Heart right ventricle (tissue), 16 donors: ENCODE measurements at regions not wholly inside any gene's neighbourhood (a gene's known extent, or its start where the extent isn't known, plus 50 kb on each side); places are given as distances from the start of the nearest gene placed in this dataset.
"Not testable (repeated sequence)": the region's sequence is repeated elsewhere in the genome, so short reads cannot be mapped to it uniquely, and the experiment has no call there.

Source experiments
- ATAC-seq, 8 donors: fragments of 200-7000 bp; cut with Tn5 transposase; one replicate each; pipeline ENCODE4 v1.9.1; 2020; ENCODE audit warnings: mild to moderate bottlenecking in 8 of 8, moderate library complexity in 8 of 8, moderate number of reproducible peaks in 1 of 8
- DNase-seq, 2 donors: peaks; one replicate each; pipeline ENCODE4 v3.0.0-alpha.2; 2020
- H3K27ac ChIP-seq, 10 donors: fragments of 200-600 bp; sonication (generic) in 2 of 10; one replicate each; pipeline versions ENCODE4 v1.5.0 to v1.8.0; 2020 to 2022; ENCODE audit warnings: mild to moderate bottlenecking in 3 of 10
- H3K27me3 ChIP-seq, 7 donors: fragments of 200-600 bp; one replicate each; pipeline ENCODE4 v1.8.0; 2021 to 2022; ENCODE audit warnings: mild to moderate bottlenecking in 2 of 7
- H3K36me3 ChIP-seq, 9 donors: fragments of 200-600 bp; sonication (generic) in 1 of 9; one replicate each; pipeline versions ENCODE4 v1.5.0 to v1.8.0; 2020 to 2022; ENCODE audit warnings: mild to moderate bottlenecking in 2 of 9
- H3K4me1 ChIP-seq, 9 donors: fragments of 200-600 bp; sonication (generic) in 1 of 9; one replicate each; pipeline versions ENCODE4 v1.5.0 to v1.8.0; 2020 to 2022; ENCODE audit warnings: mild to moderate bottlenecking in 4 of 9
- H3K4me3 ChIP-seq, 10 donors: fragments of 200-600 bp; sonication (generic) in 2 of 10; one replicate each; pipeline versions ENCODE4 v1.5.0 to v1.8.0; 2020 to 2022; ENCODE audit warnings: mild to moderate bottlenecking in 7 of 10, moderate library complexity in 2 of 10
- H3K9me3 ChIP-seq, 11 donors: fragments of 200-600 bp in 10 of 11; sonication (generic) in 2 of 11; one replicate each; pipeline versions ENCODE4 v1.5.0 to v1.8.0; 2013 to 2022; ENCODE audit warnings: mild to moderate bottlenecking in 2 of 11, control low read depth in 1 of 11, moderate library complexity in 1 of 11
- CTCF ChIP-seq, 9 donors: fragments of 200-600 bp; sonication (generic) in 2 of 9; IDR thresholded peaks; one replicate each; pipeline versions ENCODE4 v1.5.0 to v1.8.0; 2021 to 2022; ENCODE audit warnings: antibody characterized with exemption in 9 of 9, mild to moderate bottlenecking in 5 of 9, moderate library complexity in 1 of 9
- WGBS, 2 donors: extraction: QIAGEN DNeasy Blood & Tissue Kit; methylation state at CpG; one replicate each; pipeline ENCODE4 v1.1.7; 2013; ENCODE audit warnings: inconsistent platforms in 1 of 2; 5-methylcytosine and 5-hydroxymethylcytosine counted together
- intact Hi-C, 10 donors: fragments of 100-400 bp; cut with DNase I; formaldehyde crosslinking; loops; one replicate each; pipeline versions ENCODE4 v1.11.1 to v1.14.2; 2022
- donor health status: Arrhythmogenic right ventricular cardiomyopathy.
- donor health status: ischemic (EF 13 %, LVEDD 7.1; RV severe dilation, severe dysfunction).
- donor health status: healthy with polysubstance abuse.
- donor health status: DM: no; HTN: yes; CAD: no.
- donor health status: DM: no; HTN: no; CAD: no.
- donor health status: ischemic (EF 25% LVEDD 6.9; RV normal size, moderate dysfunction).
- donor health status: ischemic (EF 25% LVEDD 5.7; RV mildly dilated, moderate dysfunction).
- donor health status: healthy.
- donor health status: DM: yes; HTN: yes; CAD: no.
- donor health status: Ischemic cardiomyopathy.
- donor health status: ischemic (EF 35%, LVEDD 5.7; RV mildly dilated, moderate dysfunction).
- donor health status: nonischemic (EF 11% LVEDD 7.7; RV severe dilation, severe dysfunction).
- donor health status: DM: yes; HTN: yes; CAD: no.
- donor health status: PGD.
- donor health status: ischemic (EF 29% LVEDD 5.4; RV normal size, mild dysfunction).
- donor health status: nonischemic (EF 23%, LVEDD 6.1; RV moderate dilation, normal function).

- TF ChIP-seq CTCF (IDR thresholded peaks at IDR 0.05): no peak
- whole genome bisulfite sequencing, 2 donors: 78 to 84% methylated on average over 5 of the region's 5 CpGs
- Histone ChIP-seq H3K9me3 (no peaks in the 10 kb centered on the region), H3K27me3 (no peaks in the 10 kb centered on the region), H3K36me3 (no peaks in the 10 kb centered on the region), H3K4me1 (no peaks in the 10 kb centered on the region), H3K27ac (no peak overlapping the region), H3K4me3 (no peak overlapping the region)
- no peak for ATAC-seq
- no peak for DNase-seq
- intact Hi-C loops: no loop called here
Measured at GRCh38 chr17:30579610-30580315, 102.6 kb downstream of the GOSR1 start.

GRCh38 chr17:30578015-30578717 lies 101.0 kb downstream of the GOSR1 start:
- H3K27ac ChIP-seq, DNase-seq, H3K36me3 ChIP-seq, H3K4me3 ChIP-seq, H3K9me3 ChIP-seq, H3K4me1 ChIP-seq, H3K27me3 ChIP-seq, intact Hi-C loops, ATAC-seq: not testable (repeated sequence)
- 89 to 90% methylated on average over 9 of the region's 9 CpGs for WGBS, 2 donors
